IMR-90 (cell line): ENCODE measurements at regions not wholly inside any gene's neighbourhood (a gene's known extent, or its start where the extent isn't known, plus 50 kb on each side); places are given as distances from the start of the nearest gene placed in this dataset.

Source experiments
- BHLHE40 ChIP-seq: fragments of 150-350 bp; IDR thresholded peaks from 2 replicates; pipeline ENCODE4 v1.6.1; 2016; ENCODE audit warnings: mild to moderate bottlenecking, low read depth, low read length
- CEBPB ChIP-seq: IDR thresholded peaks from 2 replicates; pipeline ENCODE4 v1.6.1; 2012; ENCODE audit warnings: low read depth, low read length, improper control_type of control experiment
- FOS ChIP-seq: fragments of 150-350 bp; IDR thresholded peaks from 2 replicates; pipeline ENCODE4 v1.6.1; 2016; ENCODE audit warnings: low read depth, low read length
- MXI1 ChIP-seq: IDR thresholded peaks from 2 replicates; pipeline ENCODE4 v1.6.1; 2012; ENCODE audit warnings: low read depth, mild to moderate bottlenecking, low read length, moderate library complexity, borderline replicate concordance
- POLR2A ChIP-seq: IDR thresholded peaks from 2 replicates; pipeline ENCODE4 v1.6.1; 2012; ENCODE audit warnings: mild to moderate bottlenecking, low read depth, low read length
- RCOR1 ChIP-seq: IDR thresholded peaks from 2 replicates; pipeline ENCODE4 v1.6.1; 2012; ENCODE audit warnings: mild to moderate bottlenecking, low read length, improper control_type of control experiment; ENCODE audit not compliant: insufficient replicate concordance
- RFX5 ChIP-seq: IDR thresholded peaks from 2 replicates; pipeline ENCODE4 v1.8.0; 2012; ENCODE audit warnings: low read depth, mild to moderate bottlenecking, low read length, moderate library complexity
- SMC3 ChIP-seq: fragments of 150-350 bp; IDR thresholded peaks from 2 replicates; pipeline ENCODE4 v1.6.1; 2016; ENCODE audit warnings: low read depth, mild to moderate bottlenecking, antibody characterized with exemption, low read length, moderate library complexity
- USF2 ChIP-seq: fragments of 150-350 bp; IDR thresholded peaks from 2 replicates; pipeline ENCODE4 v1.6.1; 2017; ENCODE audit warnings: mild to moderate bottlenecking, antibody characterized with exemption, low read length, low read depth
- TF ChIP-seq, protein P1 (sequence below): conservative IDR thresholded peaks from 2 replicates; pipeline ENCODE4 v1.5.1; 2012; ENCODE audit warnings: mild to moderate bottlenecking, low read depth, low read length, improper control_type of control experiment
- TF ChIP-seq, protein P2 (sequence below): fragments of 150-350 bp; IDR thresholded peaks from 2 replicates; pipeline ENCODE4 v1.6.1; 2016; ENCODE audit warnings: low read depth, mild to moderate bottlenecking, low read length, moderate library complexity, borderline replicate concordance

GRCh38 chr5:124399426-124399961 is 346.9 kb downstream of the ZNF608 start:
- TF ChIP-seq, protein P1, sequence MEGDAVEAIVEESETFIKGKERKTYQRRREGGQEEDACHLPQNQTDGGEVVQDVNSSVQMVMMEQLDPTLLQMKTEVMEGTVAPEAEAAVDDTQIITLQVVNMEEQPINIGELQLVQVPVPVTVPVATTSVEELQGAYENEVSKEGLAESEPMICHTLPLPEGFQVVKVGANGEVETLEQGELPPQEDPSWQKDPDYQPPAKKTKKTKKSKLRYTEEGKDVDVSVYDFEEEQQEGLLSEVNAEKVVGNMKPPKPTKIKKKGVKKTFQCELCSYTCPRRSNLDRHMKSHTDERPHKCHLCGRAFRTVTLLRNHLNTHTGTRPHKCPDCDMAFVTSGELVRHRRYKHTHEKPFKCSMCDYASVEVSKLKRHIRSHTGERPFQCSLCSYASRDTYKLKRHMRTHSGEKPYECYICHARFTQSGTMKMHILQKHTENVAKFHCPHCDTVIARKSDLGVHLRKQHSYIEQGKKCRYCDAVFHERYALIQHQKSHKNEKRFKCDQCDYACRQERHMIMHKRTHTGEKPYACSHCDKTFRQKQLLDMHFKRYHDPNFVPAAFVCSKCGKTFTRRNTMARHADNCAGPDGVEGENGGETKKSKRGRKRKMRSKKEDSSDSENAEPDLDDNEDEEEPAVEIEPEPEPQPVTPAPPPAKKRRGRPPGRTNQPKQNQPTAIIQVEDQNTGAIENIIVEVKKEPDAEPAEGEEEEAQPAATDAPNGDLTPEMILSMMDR: no peak
- no peak for TF ChIP-seq SMC3
- TF ChIP-seq FOS: no peak
- no peak for TF ChIP-seq POLR2A
- no peak for TF ChIP-seq CEBPB
- no peak for TF ChIP-seq MXI1
- TF ChIP-seq RFX5: no peak
- TF ChIP-seq USF2: no peak
- TF ChIP-seq RCOR1: no peak
- TF ChIP-seq BHLHE40: no peak
- TF ChIP-seq, protein P2, sequence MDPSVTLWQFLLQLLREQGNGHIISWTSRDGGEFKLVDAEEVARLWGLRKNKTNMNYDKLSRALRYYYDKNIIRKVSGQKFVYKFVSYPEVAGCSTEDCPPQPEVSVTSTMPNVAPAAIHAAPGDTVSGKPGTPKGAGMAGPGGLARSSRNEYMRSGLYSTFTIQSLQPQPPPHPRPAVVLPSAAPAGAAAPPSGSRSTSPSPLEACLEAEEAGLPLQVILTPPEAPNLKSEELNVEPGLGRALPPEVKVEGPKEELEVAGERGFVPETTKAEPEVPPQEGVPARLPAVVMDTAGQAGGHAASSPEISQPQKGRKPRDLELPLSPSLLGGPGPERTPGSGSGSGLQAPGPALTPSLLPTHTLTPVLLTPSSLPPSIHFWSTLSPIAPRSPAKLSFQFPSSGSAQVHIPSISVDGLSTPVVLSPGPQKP: no peak
